GM21390 (cell line): ENCODE measurements at regions not wholly inside any gene's neighbourhood (a gene's known extent, or its start where the extent isn't known, plus 50 kb on each side); places are given as distances from the start of the nearest gene placed in this dataset.
A peak's percentile ranks its signal among the peaks of the same experiment; 100 is the strongest.

Source experiments
- ATAC-seq: cut with Tn5 transposase; IDR thresholded peaks from one replicate; pipeline ENCODE4 v1.9.1; 2021; ENCODE audit not compliant: unreplicated experiment

DNA sequence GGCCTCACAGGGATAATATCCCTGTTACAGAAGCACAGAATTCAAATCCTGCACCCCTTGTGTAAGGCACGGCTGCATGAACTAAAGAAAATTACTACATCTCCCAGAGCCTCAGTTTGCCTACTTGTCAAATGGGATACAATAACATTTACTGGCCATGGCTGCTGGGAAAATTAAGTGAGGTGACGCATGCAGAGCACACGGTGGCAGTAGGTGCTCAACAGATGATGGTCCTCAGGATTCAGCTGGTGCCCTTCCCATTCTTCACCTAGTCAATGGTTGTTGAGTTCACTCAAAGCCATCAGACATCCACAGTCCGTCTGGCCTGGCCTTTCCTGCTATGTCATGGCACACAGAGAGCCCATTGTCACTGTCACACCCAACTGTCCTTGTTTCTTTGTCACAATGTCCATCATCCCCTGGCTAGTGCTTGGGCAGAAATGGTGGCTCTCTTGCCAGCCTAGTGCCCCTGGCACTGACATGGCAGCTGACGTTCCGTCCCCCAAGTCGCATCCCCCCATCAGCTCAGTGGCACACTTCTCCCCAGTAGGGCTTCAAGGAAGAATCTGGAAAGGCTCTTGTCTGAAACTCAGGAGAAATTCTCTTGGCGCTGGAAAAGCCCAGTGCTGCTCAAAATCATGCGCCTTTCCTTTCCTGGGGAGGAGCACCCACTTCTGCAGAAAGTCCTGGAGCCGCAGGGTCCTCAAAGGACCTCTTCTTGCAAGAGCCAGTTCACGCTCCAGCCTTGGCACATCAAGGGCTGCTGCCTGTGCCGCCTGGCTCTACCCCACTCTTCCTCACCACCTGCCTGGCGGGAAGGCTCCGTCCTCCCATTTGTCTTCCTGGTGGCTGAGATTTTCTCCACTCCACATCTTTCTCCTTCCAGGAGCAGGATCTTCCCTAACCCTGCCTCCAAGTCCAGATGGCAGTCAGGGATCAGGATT is 55.9 kb upstream of the SLC66A3 start:
- ATAC-seq = no peak

DNA sequence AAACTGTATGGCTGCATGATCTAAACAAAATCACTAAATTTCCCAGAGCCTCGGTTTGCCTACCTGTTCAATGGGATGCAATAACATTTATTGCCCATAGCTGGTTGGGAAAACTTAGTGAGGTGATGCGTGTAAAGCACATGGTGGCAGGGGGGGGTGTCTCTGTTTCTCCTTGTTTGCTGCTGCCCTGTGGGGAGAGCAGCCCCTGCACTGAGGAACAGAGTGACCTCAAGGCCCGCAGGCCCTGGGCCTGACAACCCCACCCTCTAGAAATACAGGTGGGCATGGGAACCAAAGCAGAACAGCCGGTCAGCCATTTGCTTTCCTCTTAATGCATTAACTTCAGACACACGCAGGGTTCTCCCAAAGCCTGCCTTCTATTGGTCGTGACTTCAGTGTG is 55.1 kb upstream of the SLC66A3 start:
- ATAC-seq = no peak

DNA sequence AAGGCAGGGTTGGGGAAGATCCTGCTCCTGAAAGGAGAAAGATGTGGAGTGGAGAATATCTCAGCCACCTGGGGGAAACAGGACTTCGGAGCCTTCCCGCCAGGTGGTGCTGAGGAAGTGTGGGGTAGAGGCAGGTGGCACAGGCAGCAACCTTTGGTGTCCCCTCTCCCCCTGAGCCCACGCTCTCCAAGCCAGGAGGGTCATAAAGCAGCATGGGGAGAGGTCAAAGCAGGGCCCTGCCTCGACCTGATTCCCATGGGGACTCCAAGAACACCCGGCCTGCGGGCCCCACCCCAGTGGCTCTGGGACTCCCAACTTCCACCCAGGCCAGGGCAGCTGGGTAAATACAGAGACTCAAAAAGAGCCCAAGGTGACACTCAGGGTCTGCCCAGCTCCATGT is 54.3 kb upstream of the SLC66A3 start:
- no peak for ATAC-seq

DNA sequence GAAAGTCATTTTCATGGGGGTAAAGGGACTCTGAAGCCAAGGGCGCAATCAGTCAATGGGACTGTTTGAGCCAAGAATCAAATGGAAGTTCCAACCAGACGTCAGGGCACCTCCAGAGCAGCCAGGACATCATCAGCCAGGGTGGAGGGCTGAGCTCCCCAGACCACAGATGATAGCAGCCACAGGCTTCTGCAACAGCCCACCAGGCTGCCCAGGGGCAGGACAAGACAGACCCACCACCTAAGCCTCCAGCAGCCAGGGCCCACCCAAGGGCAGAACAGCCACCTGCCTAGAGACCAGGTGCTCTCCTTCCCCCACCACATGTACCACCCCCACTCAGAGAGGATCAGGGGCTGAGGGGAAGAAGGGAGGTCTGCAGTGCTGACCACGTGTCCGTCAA is 53.8 kb upstream of the SLC66A3 start:
- ATAC-seq = no peak

DNA sequence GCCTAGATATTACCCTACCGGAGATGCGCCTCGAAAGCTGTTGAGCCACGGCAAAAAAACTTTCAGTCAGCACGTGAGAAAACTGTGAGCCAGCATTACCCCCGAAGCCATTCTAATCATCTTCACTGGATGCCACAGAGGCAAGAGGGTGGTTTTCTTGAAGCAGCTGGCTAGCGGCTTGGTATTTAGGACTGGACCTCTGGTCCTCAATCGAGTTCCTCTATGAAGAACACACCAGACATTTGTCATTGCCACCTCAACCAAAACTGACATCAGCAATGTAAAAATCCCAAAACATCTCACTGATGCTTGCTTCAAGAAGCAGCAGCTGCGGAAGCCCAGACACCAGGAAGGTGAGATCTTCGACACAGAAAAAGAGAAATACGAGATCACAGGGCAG is 52.8 kb upstream of the SLC66A3 start:
- no peak for ATAC-seq

DNA sequence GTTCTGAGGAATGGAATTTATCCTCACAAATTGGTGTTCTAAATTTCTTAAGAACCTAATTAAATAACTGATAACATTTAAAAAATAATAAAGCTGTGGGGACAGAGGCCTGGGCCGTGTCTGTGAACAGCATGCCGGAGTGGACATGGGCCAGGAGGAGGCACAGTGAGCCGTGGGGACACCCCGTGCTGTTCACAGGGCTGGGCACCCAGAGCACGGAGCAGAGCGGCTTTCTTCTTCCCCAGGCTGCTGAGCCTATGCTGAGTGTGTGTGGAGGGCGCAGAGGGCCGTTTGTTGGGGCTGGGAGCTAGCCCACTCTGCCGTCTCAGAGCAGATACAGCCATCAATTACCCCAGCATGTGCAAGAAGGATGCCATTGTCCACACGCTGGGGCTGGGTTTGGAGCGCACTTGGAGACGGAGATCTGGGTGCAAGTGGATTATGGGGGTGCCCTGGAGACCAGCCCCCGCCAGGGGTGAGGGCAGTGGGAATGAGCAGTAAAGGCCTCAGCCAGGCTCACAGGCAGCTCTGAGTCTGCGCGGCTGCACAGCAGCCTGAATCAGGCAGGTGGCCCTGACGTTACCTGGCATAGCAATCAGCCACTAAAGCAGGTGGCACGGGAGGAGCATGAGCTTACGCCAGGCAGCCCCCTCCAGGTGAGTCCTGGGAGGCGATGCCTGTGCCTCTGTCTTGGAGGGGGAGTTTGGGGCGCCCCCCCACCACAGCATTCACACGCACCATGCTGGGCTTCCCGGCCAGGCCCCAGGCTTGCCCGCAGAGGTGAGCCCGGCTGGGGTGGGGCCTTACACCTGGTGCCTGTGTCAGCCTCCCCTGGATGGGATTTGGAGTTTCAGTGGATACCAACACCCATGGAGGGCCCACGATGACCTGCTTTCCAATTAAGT is 52.1 kb upstream of the SLC66A3 start:
- ATAC-seq = no peak

DNA sequence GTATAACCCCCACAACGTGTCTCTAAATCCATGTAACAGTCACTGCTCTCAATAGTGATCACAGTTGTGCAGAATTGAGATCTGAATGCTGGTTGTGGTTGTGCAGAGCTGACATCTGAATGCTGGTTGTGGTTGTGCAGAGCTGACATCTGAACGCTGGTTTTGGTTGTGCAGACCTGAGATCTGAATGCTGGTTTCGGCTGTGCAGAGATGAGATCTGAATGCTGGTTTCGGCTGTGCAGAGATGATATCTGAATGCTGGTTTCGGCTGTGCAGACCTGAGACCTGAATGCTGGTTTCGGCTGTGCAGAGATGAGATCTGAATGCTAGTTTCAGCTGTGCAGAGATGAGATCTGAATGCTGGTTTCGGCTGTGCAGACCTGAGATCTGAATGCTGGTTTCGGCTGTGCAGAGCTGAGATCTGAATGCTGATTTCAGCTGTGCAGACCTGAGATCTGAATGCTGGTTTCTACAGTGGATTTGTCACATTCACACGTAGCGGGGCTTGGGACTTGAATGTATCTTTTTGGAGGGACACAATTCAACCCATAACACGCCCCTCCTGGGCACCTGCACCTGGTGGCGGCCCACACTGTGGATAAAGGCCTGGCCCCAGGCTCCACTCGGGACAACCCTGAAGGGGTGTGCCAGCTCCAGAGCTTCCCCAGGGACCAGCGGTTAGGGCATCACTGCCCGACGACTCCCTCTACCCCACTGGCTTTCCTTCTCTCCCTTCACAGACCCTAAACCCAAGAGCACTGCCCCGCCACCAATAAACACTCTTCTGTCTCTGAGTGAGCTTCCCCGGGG is 51.1 kb upstream of the SLC66A3 start:
- ATAC-seq = peak; percentile 65

DNA sequence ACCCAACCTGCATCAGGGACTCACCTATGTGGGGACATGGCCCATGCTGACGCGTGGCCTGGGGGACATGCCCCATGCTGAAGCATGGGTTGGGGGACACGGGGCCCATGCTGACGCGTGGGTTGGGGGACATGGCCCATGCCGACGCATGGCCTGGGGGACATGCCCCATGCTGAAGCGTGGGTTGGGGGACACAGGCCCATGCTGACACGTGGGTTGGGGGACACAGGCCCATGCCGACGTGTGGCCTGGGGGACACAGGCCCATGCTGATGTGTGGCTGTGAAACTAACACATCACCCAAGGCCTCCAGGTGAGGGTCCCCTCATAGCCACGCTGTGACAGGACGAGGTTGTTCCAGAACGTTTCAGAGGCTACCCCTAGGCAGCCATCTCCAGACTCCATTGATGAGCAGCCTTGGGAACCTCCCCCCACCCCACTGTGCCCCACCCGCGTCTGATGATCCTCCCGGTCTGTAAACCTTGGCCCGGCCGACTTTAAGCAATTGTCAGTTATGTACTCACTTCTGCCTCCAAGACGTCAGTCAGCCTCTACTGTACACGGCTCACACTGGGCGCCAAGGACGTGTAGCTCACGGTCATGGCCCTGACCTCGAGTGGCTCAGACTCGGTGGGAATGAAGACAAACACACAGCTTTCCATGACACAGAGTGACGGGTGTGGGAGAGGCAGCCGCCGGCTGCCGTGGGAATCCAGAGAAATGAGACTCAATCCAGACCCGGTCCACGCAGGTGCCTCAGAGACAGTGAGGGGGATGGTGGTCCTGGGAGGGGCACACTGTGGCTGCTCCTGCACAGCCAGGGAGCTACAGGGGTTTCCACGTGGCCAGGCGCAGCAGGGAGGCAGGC is 50.2 kb upstream of the SLC66A3 start:
- ATAC-seq = no peak
